DOHH2 (cell line): ENCODE measurements at regions not wholly inside any gene's neighbourhood (a gene's known extent, or its start where the extent isn't known, plus 50 kb on each side); places are given as distances from the start of the nearest gene placed in this dataset.

Experiments
- H3F3A ChIP-seq: fragments of 200-600 bp; sonication (generic), shearing (Covaris generic); 2 replicates; pipeline ENCODE4 v1.6.0; 2016; ENCODE audit warnings: antibody characterized with exemption, mild to moderate bottlenecking; ENCODE audit not compliant: control insufficient read depth, insufficient read depth
- H3K27ac ChIP-seq: fragments of 200-600 bp; sonication (generic); 2 replicates; pipeline ENCODE4 v1.5.1; 2014; ENCODE audit warnings: low read depth, mild to moderate bottlenecking, low read length, moderate library complexity
- H3K27me3 ChIP-seq: fragments of 200-600 bp; sonication (generic); 2 replicates; pipeline ENCODE4 v1.6.1; 2014; ENCODE audit warnings: mild to moderate bottlenecking, low read length, mixed read lengths; ENCODE audit not compliant: control insufficient read depth
- H3K36me3 ChIP-seq: fragments of 200-600 bp; sonication (generic); 2 replicates; pipeline ENCODE4 v1.6.1; 2014; ENCODE audit warnings: mild to moderate bottlenecking, low read length, moderate library complexity, mixed read lengths; ENCODE audit not compliant: control insufficient read depth
- H3K4me1 ChIP-seq: fragments of 200-600 bp; sonication (generic); 2 replicates; pipeline ENCODE4 v1.6.1; 2014; ENCODE audit warnings: mild to moderate bottlenecking, low read length, mixed read lengths; ENCODE audit not compliant: control insufficient read depth
- H3K4me2 ChIP-seq: fragments of 200-600 bp; sonication (generic); 2 replicates; pipeline ENCODE4 v1.6.0; 2014; ENCODE audit warnings: mild to moderate bottlenecking, low read length, moderate library complexity
- H3K4me3 ChIP-seq: fragments of 200-600 bp; sonication (generic); 2 replicates; pipeline ENCODE4 v1.5.1; 2014; ENCODE audit warnings: mild to moderate bottlenecking, low read length, mixed read lengths
- H3K79me2 ChIP-seq: fragments of 200-600 bp; sonication (generic); 2 replicates; pipeline ENCODE4 v1.6.1; 2014; ENCODE audit warnings: mild to moderate bottlenecking, low read length, mixed read lengths; ENCODE audit not compliant: control insufficient read depth
- H3K9me2 ChIP-seq: fragments of 200-600 bp; sonication (generic); replicated peaks from 2 replicates; pipeline ENCODE4 v1.6.1; 2014; ENCODE audit warnings: mild to moderate bottlenecking, low read length, mixed read lengths; ENCODE audit not compliant: control insufficient read depth
- H3K9me3 ChIP-seq: fragments of 200-600 bp; sonication (generic); 2 replicates; pipeline ENCODE4 v1.6.1; 2014; ENCODE audit warnings: antibody characterized with exemption, low read length, mixed read lengths; ENCODE audit not compliant: control insufficient read depth, insufficient read depth
- H4K20me1 ChIP-seq: fragments of 200-600 bp; sonication (generic); 2 replicates; pipeline ENCODE4 v1.6.0; 2014; ENCODE audit warnings: low read depth, mild to moderate bottlenecking, antibody characterized with exemption, low read length, moderate library complexity; ENCODE audit not compliant: control insufficient read depth, insufficient read depth
- CTCF ChIP-seq: fragments of 200-600 bp; sonication (generic); IDR thresholded peaks from one replicate; pipeline ENCODE4 v1.5.1; 2014; ENCODE audit warnings: antibody characterized with exemption, mild to moderate bottlenecking, low read depth, low read length; ENCODE audit not compliant: poor library complexity, severe bottlenecking
- EZH2phosphoT487 ChIP-seq: fragments of 200-600 bp; sonication (generic); IDR thresholded peaks from 2 replicates; pipeline ENCODE4 v1.6.1; 2017; ENCODE audit warnings: borderline replicate concordance, mild to moderate bottlenecking, antibody characterized with exemption, low read length, moderate library complexity, mixed read lengths

GRCh38 chr6:112501705-112502104, 154.6 kb downstream of the RFPL4B start:
- Histone ChIP-seq H3K9me3 (no peaks in the 10 kb centered on the region), H3K4me2 (no peak overlapping the region), H3K36me3 (no peaks in the 10 kb centered on the region), H3K79me2 (no peaks in the 10 kb centered on the region), H4K20me1 (no peaks in the 10 kb centered on the region), H3K27ac (no peak overlapping the region), H3F3A (no peaks in the 10 kb centered on the region), H3K4me1 (no peaks in the 10 kb centered on the region), H3K27me3 (no peaks in the 10 kb centered on the region), H3K9me2 (no peaks in the 10 kb centered on the region), H3K4me3 (no peak overlapping the region)
- TF ChIP-seq EZH2phosphoT487 (no peak), CTCF (no peak)

- no peak overlapping the region for H3K27ac ChIP-seq
- no peaks in the 10 kb centered on the region for H3K9me2 ChIP-seq
- no peaks in the 10 kb centered on the region for H3K4me1 ChIP-seq
- no peak for TF ChIP-seq CTCF
- no peak for TF ChIP-seq EZH2phosphoT487
- H3K4me3 ChIP-seq: no peak overlapping the region
- H4K20me1 ChIP-seq: no peaks in the 10 kb centered on the region
- no peaks in the 10 kb centered on the region for H3F3A ChIP-seq
- H3K4me2 ChIP-seq: no peak overlapping the region
- H3K36me3 ChIP-seq: no peaks in the 10 kb centered on the region
- no peaks in the 10 kb centered on the region for H3K9me3 ChIP-seq
- H3K27me3 ChIP-seq: no peaks in the 10 kb centered on the region
- H3K79me2 ChIP-seq: no peaks in the 10 kb centered on the region
Measured at GRCh38 chr6:112502351-112503090, 155.4 kb downstream of the RFPL4B start.

- Histone ChIP-seq H3K4me3 (no peak overlapping the region), H3F3A (no peaks in the 10 kb centered on the region), H3K79me2 (no peaks in the 10 kb centered on the region), H3K9me2 (no peaks in the 10 kb centered on the region), H3K4me1 (no peaks in the 10 kb centered on the region), H3K27me3 (no peaks in the 10 kb centered on the region), H3K27ac (no peak overlapping the region), H4K20me1 (no peaks in the 10 kb centered on the region), H3K4me2 (no peak overlapping the region), H3K36me3 (no peaks in the 10 kb centered on the region), H3K9me3 (no peaks in the 10 kb centered on the region)
- TF ChIP-seq CTCF (no peak), EZH2phosphoT487 (no peak)
Measured at GRCh38 chr6:112503091-112503596, 156.0 kb downstream of the RFPL4B start.
